GM21723 (cell line): ENCODE measurements at regions not wholly inside any gene's neighbourhood (a gene's known extent, or its start where the extent isn't known, plus 50 kb on each side); places are given as distances from the start of the nearest gene placed in this dataset.
"Not testable (repeated sequence)": the region's sequence is repeated elsewhere in the genome, so short reads cannot be mapped to it uniquely, and the experiment has no call there.

Source experiments
- ATAC-seq: cut with Tn5 transposase; IDR thresholded peaks from one replicate; pipeline ENCODE4 v1.9.1; 2021; ENCODE audit warnings: mild to moderate bottlenecking, moderate library complexity; ENCODE audit not compliant: unreplicated experiment

DNA sequence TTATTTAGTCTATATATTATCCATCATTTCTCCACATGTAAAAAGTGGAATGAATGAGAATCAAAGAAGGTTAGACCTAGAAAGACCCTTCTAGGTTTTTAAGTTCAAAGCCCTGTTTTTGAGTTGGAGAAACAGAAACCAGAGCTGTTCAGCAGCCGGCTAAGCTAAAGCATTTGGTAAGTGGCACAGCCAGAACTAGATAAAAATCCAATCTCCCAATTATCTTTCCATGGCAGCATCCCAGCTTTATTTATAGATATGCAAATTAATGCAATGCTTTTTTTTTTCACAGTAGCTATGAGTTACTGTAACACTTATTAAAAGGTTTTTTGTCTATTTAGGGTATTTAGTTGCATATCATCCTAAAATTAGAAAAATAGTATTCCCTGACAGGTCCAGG lies 85.1 kb downstream of the NIBAN1 start:
- no peak for ATAC-seq

DNA sequence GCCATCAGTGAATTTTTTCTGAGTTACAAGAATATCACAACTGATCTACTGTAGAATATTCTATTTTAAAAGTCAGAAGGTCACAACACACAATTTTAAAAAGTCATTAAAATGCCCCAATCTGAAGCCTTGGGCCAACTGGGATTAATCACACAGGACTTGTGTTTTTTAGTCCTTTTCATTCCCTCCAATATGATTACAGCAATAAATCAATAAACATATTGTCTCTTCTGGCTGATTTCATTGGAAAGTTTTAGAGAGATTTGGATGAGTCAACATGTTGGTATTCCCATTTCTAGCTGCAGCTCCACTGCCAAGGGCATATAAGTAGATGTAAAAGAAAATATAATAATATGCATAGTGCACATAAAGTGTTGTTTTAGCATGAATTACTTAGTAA lies 85.8 kb downstream of the NIBAN1 start:
- ATAC-seq: no peak

DNA sequence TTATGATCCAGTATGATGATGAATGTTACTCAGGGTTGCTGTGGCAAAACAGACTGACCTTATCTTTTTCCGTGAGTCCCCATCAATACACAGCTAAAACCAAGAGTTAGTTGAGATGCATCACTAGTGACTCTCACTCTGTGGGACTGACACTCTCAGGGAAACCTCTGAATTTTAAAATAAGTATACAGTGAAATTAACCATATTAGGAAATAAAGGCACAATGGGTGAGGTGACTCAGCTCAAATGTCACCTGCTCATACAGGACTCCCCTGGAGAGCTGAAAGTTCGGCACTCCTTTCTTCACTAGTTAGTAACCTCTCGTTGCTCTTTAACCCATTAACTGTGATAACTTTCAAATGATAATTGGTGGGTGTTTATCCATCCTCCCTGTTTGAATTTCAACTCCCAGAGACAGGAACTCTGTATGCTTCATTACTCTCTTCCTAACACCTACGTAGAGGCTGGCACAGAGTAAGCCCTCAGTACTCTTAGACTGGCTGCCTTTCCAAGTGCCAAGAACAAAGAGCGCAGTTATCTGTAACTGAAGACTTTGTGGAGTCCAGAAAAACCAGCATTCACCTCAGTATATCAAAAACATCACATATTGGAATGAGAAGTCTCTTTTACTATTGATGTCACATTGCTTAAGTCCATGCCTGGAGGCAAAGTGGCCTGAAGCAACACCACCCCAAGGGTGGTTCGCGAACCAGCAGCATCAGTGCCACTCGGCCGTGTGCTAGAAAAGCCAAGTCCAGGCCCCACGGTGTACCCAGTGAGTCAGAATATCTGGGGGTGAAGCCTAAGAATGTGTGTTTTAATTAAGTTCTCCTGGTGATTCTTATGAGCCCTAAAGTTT lies 91.1 kb downstream of the NIBAN1 start:
- no peak for ATAC-seq

DNA sequence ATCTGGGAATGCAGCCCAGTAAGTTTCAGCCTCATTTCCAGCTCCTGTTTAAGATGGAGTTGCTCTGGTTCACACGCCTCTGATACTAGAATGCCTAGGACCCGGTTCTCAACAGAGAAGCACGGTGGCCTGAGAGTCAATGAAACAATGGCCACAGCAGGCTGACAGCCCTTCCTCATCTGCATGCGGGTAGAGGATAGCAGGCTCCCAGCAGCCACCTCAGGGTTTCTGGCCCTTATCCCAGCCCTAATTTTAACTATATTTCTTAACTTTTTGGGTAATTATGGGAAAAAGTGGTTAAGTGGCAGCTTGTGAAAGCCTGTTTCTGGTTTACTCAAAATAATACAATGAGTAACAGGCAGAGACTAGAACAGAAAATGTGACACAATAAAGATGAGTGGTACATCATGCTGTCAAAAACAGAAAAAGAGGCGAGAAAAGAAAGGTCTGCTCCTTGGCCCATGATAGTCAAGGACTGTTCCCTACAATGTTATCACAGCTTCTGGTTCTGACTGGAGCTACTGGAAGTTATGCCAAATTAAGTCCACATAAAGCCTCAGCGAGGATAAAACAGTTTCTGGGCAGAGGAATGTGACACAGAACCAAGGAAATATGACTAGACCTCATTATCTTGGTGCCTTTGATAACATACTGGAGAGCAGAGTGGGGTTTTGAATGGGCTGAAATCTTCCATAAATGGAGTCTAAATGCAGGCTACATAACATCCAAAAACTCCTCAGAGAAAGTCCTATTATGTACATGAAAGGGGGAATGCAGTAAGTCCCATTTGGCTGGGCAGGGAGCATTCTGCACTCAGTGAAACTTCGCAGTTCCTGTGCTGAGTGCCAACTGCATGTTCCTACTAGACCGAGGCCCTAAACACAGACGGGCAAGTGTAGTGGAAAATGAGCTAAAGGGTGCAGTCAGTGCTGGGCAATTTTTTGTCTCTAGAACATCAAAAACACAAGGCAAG lies 92.1 kb downstream of the NIBAN1 start:
- peak; percentile 62 for ATAC-seq

DNA sequence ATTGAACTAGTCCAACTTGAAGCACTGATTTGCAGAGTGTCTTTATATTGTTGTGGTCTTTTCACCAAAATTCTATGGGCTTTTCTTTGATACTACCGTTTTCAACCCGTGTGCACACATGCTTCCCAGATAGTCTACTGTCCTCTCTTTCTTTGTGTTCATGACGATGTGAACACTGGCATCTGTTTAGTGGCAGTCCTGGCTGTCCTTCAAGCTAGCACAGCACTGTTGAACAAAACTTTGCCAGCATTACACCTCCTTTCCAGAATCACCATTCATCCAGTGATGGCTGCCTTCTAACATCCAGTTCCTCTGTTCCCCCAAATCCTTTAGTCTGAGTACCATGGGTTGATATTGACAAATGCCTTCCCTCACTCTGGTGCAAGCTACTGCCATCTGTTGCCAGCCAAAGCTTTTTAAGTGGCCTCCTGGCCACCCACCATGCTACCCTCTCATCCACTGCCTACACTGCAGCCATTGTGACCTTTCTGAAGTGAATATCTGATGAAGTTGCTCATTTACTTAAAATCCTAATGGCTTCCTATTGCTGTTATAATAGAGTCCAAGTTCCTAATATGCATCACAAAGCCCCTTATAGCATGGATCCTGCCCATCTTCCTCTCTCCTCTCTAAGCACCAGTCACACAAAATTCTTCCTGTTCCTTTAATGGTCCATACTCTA lies 94.3 kb downstream of the NIBAN1 start:
- no peak for ATAC-seq

DNA sequence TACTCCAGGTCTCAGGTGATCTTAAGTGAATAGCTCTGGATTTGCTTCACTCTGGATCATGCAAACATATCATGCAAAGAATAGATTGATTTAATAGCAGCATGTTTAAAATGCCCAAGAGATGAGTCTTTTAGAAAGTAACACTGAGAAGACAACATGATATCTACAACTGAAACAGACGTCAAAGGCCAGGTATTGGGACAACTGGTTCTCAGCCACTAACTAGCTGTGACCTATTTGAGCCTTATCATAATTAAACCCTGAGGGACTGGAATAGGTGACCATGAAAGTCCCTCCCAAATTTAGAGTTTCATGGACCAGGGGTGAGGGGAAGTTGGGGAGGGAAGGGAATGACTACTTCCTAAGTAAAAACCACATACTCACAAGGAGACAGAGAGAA lies 95.7 kb downstream of the NIBAN1 start:
- no peak for ATAC-seq

DNA sequence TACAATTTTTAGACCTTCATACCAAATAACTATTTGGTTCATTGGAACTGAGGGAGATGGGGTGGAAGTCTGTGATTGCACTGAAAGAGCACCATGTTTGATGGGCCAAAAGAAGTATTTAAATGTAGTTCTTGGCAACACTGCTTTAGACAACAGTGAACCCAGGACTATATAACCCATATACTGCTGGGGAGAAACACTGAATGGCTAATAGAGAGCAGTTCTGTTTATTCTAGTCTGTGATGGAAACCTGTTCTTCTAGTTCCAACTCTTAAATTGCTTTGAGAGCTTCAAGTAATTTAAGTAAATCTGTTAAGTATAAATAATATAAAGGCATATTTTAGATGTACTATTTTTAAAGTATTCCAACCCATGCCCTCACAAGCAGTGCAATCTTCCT lies 96.3 kb downstream of the NIBAN1 start:
- no peak for ATAC-seq

DNA sequence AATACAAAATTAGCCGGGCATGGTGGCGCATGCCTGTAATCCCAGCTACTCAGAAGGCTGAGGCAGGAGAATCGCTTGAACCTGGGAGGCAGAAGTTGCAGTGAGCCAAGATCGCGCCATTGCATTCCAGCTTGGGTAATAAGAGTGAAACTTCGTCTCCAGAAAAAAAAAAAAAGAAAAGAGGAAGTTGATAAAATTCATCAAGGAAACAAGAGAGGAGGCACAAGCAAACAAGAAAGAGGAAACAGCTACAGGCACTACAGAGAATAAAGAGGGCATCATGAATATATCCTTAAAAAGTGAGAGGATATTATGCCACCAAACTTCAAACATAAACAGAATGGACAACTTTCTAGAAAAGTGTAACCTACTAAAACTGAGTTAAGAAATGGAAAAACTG lies 98.3 kb downstream of the NIBAN1 start:
- ATAC-seq: not testable (repeated sequence)

DNA sequence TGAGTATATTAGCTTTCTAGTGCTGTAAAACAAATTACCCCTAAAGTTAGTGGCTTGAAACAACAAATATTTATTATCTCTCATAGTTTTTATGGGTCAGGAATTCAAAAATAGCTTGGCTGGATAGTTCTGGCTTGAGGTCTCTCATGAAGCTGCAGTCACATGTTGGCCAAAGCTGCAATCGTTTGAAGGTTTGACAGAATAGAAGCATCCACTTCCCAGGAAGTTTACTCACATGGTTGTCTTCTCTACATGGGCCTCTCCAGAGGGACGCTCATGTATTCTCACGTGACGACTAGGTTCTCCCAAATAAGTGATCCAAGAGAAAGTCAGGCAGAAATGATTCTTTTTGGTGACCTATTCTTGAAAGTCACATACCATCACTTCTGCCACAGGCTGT lies 99.1 kb downstream of the NIBAN1 start:
- no peak for ATAC-seq

DNA sequence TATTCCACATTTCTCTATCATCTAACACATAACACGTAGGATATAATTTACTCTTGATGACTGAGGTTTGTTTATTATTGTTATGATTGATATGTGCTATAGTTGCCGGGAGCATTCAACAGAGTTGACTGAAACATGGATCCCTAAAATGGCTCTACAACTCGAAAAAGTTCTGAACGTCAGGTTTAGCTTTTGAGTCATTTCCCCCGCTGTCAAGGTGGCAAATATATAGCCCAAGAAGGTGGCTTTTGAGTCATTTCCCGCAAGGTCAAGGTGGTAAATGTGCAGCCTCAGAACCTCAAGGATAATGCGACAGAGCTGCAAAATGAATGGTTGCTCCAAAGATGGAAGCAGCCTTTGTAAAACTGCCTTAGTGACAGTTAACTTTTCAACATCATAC lies 104.0 kb downstream of the NIBAN1 start:
- no peak for ATAC-seq

DNA sequence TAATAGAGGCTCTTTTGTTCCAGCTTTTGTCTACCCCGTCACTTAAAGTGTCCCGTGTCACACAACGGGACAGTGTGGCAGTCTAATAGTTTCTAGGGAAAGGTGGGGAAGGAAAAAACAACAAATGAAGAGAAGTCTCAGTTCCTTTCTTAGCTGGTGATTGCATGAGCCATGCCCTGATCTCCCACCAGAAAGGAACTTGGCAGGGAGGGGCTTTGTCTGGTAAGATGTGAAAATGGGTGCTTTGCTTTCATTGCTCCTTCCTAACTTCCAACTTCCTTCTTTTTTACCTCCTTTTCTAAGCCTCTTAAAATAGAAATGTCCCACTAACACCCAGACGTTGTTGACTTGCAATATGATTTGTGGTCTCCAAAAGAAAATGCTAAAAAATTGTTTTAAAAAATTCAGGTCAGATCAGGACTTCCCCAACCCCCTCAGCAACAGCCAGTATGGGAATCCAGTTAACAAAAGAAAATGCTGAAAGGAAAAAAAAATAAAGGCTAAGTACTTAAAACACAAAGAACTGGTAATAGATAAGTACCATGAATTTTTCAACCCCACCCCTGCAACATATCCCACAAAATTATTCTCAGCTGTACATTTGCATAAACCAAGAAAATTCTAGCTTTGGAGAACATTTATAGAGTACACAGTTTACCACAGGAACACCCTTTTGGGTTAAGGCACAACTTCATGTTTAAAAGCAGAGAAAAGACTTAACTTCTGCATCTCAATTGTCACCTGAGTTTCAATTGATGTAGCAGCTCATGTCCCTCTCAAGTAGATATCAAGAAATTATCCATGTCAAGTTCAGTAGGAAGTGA lies 106.2 kb downstream of the NIBAN1 start:
- ATAC-seq: no peak

DNA sequence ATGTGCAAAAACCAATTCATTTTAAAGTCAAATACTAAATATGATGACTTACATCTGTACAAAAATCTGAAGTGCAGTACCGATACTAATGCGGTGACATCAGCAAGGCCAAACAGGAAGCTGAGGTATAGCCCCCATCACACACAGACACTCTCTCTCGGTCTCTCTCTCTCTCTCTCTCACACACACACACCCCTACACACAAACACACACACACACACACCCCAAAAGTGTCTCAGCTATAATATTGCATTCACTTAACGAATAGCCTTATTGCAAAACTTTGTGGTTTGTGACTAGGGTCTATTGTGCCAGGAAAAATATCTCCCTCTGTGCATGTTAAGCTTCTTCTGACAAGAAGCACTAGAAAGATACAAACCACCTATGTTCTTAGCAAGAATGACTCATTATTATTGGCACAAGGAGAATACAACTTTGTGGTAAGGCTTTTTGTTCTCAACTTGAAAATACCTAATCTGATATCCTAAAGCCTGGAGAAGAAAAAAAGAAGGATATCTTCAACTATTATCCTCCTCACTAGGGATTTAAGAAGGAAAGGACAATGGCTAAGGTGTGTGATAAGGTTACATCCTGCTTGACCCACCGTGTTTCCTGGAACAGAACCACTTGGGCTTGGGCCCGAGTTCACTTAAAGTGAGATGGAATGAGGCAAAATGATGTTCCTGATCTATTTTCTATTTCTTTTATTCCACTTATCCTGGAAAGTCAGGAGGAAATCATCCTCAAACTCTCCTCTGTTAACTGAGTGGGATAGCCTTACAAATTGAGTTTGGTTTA lies 107.1 kb downstream of the NIBAN1 start:
- ATAC-seq: peak; percentile 96

DNA sequence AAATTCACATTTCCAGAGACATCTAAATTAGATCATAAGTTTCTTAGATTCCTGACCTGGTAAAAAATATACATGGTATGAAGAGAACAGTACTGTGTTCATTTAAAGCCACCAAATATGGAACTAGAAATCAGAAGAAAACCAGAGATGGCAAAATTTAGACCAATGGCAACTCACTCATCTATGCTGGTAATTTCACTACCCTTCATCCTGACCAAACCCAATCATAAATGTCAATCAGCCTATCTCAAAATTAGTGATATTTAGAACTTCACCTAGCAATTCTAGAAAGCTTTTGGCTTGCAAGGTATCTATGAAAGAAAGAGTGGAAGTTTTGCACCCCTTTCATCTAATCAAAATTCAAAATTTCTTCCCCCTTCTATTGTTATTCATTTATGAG lies 107.7 kb downstream of the NIBAN1 start:
- peak; percentile 13 for ATAC-seq

DNA sequence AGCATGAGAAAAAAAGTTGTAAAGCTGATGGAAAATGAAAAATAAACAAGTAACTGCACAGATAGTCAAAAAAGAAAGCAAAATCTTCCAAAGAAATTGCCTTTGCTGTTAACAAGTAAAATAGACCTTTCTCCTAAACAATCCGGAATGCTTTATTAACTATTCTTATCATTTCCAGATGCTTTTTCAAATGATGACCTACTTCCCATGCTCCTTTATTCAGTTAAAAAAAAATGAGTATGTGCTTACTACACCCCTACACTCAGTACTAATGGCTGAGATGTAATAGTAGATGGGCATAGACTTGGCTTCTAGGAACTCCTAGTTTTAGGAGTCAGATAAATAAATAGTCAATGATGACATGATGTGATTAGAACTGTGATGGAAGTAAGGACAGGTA lies 108.5 kb downstream of the NIBAN1 start:
- ATAC-seq: no peak

DNA sequence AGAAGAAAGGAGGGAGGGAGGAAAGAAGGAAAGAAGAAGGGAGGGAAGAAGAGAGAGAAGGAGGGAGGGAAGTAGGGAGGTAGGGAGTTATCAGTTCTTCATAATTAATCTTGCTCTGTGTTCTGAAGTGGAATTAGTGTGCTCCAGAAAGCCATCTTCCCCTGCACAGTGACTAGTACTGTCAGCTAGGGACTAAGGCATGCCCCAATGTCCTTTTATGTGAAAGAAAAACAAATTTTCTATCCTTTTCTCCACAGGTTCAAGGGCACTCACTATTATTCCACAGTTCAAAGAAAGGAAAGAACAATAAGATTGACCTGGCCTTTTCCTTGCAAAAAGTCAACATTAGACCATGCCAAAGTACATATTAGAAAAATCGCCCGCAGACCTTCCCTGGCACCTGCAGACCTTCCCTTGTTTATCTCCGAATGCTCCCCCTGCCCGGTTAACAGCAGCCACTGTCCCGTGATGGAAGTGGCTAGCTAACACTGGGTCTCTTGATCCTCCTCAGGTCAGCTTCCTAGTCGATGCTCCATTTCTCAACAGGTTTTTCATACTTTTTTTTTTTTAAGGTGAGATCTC lies 107.2 kb upstream of the EDEM3 start:
- no peak for ATAC-seq

DNA sequence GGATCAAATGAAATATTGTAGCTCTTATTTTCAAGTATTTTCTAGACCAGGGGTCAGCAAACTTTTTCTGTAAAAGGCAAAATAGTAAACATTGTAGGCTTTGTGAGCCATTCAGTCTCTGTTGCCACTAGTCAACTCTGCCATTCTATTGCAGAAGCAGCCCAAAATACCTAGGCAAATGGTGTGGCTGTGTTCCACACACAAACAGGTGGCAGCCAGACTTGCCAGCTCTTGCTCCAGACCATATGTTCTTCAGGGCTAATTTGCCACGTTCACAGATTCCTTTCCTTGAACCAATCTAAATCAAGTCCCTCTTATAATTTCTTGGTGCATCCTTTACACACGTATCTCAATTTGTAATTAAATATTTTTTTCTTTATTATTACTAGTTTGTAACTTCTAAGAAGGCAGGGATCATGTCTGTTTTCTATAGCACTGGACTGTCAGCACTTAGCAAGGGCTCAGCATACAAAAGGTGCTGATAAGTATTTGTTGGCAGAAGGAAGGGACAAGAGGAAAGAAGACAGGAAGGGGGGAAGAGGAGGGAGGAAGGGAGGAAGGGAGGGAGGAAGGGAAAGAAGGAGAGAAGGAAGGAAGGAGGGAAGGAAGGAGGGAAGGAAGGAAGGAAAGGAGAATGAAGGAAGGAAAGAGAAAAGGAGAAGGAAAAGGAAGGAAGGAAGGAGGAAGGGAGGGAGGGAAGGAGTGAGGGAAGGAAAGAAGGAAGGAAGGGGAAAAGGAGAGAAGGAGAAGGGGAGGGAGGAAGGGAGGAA lies 106.5 kb upstream of the EDEM3 start:
- ATAC-seq: peak; percentile 77

DNA sequence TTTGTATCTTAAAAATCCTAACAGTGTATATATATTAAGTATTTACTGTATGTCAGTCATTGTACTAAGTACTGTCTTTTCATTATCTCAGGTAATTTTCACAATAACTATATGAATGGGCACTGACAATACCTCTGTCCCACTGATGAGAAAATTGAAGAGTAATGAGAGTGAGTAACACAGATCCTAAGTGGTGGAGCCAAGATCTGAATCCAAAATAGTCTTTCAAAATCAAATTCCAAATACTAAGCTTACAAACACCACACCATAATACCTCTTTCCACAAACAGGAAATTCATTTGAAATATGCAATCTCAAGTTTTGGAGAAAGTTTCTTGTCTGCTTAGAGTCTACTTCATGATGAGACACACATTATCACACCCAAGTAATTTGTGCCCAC lies 105.9 kb upstream of the EDEM3 start:
- ATAC-seq: peak; percentile 20

DNA sequence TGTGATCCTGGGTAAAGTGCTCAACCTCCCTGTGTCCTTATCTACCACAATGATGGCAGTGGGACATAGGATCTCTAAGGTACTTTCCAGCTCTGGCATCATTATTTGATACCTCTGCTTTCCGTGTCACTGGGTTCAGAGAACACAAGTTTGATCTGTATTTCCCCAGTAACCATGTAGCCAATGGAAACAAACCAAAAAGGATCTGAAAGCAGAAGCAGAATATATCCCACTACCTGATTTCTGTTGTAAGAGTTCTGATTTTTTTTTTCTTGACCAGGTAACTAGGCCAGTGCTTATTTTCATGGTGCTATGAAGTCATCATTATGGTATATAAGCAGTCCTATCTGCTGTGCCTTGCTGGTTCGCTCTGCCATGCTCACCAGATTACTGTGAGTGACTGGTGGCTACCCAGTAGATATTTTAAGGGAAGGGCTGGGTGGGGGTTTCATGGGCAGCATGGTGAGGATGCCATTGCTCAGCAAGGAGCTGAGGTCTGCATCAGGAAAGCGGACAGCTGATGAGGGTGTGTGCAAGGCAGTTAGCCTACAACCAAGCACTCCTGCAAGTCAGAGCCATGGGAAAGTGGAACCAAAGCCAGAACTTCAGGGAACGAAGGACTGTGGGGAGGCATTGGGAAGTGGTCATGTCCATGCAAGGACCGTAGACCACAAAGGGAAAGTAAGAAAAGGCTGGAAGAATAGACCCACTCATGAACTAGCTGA lies 104.9 kb upstream of the EDEM3 start:
- ATAC-seq: peak; percentile 50
